GM13976 (cell line): ENCODE measurements at regions not wholly inside any gene's neighbourhood (a gene's known extent, or its start where the extent isn't known, plus 50 kb on each side); places are given as distances from the start of the nearest gene placed in this dataset.

Experiments
- DNase-seq: peaks from one replicate; pipeline ENCODE4 v3.0.0; 2012; ENCODE audit warnings: low spot score
- CTCF ChIP-seq: IDR thresholded peaks from 2 replicates; pipeline ENCODE4 v1.5.1; 2012; ENCODE audit warnings: borderline replicate concordance, mild to moderate bottlenecking; ENCODE audit not compliant: insufficient read depth; ENCODE audit errors: extremely low read depth, missing control alignments, control extremely low read depth
- in situ Hi-C: fragments of 300-500 bp; cut with MboI; formaldehyde crosslinking; loops from one replicate; pipeline ENCODE4 v1.12.0; 2022; ENCODE audit warnings: low sequenced_read_pairs, mixed read lengths, inconsistent platforms; ENCODE audit not compliant: unreplicated experiment

- no peak for DNase-seq
- TF ChIP-seq CTCF = no peak
- in situ Hi-C loops = no loop called here
Observed at GRCh38 chr4:35175487-35175886, 1068.8 kb downstream of the ARAP2 start.

GRCh38 chr4:35175894-35176293 is 1068.4 kb downstream of the ARAP2 start:
- in situ Hi-C loops = no loop called here
- TF ChIP-seq CTCF = no peak
- no peak for DNase-seq

- no peak for TF ChIP-seq CTCF
- in situ Hi-C loops = no loop called here
- no peak for DNase-seq
Observed at GRCh38 chr4:35182451-35182850, 1061.9 kb downstream of the ARAP2 start.

- DNase-seq = no peak
- no peak for TF ChIP-seq CTCF
- in situ Hi-C loops = no loop called here
Observed at GRCh38 chr4:35189988-35190613, 1054.2 kb downstream of the ARAP2 start.

GRCh38 chr4:35201403-35201802 is 1042.9 kb downstream of the ARAP2 start:
- in situ Hi-C loops = no loop called here
- no peak for TF ChIP-seq CTCF
- DNase-seq = no peak

- TF ChIP-seq CTCF = no peak
- in situ Hi-C loops = no loop called here
- DNase-seq = no peak
Observed at GRCh38 chr4:35216636-35217035, 1027.7 kb downstream of the ARAP2 start.
